ENCODE measurements at regions not wholly inside any gene's neighbourhood (a gene's known extent, or its start where the extent isn't known, plus 50 kb on each side); places are given as distances from the start of the nearest gene placed in this dataset.

GRCh38 chr7:41792120-41792519 lies 89.2 kb upstream of the INHBA start:
- no peak overlapping the region for H3K27ac ChIP-seq (ENCODE audit: low read depth in 1 of 3, low read length in 2 of 3)
- no peaks in the 10 kb centered on the region for H3K9me3 ChIP-seq (ENCODE audit: control insufficient read depth in 2 of 2, insufficient read depth in 1 of 2, low read depth in 1 of 2, low read length in 1 of 2)
- no peak for FAIRE-seq
- DNase-seq = no peak
- no peaks in the 10 kb centered on the region for H3K27me3 ChIP-seq (ENCODE audit: control insufficient read depth in 3 of 3, insufficient read depth in 3 of 3, low read length in 3 of 3)
- no peaks in the 10 kb centered on the region for H3K36me3 ChIP-seq (ENCODE audit: control insufficient read depth in 3 of 3, insufficient read depth in 2 of 3, low read depth in 1 of 3, low read length in 3 of 3)
- no peaks in the 10 kb centered on the region for H3K4me1 ChIP-seq (ENCODE audit: control insufficient read depth in 3 of 3, insufficient read depth in 2 of 3, low read depth in 1 of 3, low read length in 2 of 3)
- 95 to 96% (median 96%) methylated on average over 5 of the region's 5 CpGs for WGBS, 3 donors
- no peak overlapping the region for H3K4me3 ChIP-seq (ENCODE audit: low read depth in 1 of 3, low read length in 3 of 3)

GRCh38 chr7:41788556-41788955 lies 85.7 kb upstream of the INHBA start:
- H3K36me3 ChIP-seq (ENCODE audit: control insufficient read depth in 3 of 3, insufficient read depth in 2 of 3, low read depth in 1 of 3, low read length in 3 of 3) = no peaks in the 10 kb centered on the region
- no peak for FAIRE-seq
- 81 to 92% (median 81%) methylated on average over 3 of the region's 3 CpGs for WGBS, 3 donors

GRCh38 chr7:41787651-41788350 lies 84.9 kb upstream of the INHBA start:
- DNase-seq (no peak), FAIRE-seq (no peak)
- Histone ChIP-seq H3K36me3 (ENCODE audit: control insufficient read depth in 3 of 3, insufficient read depth in 2 of 3, low read depth in 1 of 3, low read length in 3 of 3) (no peaks in the 10 kb centered on the region), H3K4me3 (ENCODE audit: low read depth in 1 of 3, low read length in 3 of 3) (no peak overlapping the region), H3K27me3 (ENCODE audit: control insufficient read depth in 3 of 3, insufficient read depth in 3 of 3, low read length in 3 of 3) (no peaks in the 10 kb centered on the region), H3K27ac (ENCODE audit: low read depth in 1 of 3, low read length in 2 of 3) (no peak overlapping the region), H3K9me3 (ENCODE audit: control insufficient read depth in 2 of 2, insufficient read depth in 1 of 2, low read depth in 1 of 2, low read length in 1 of 2) (no peaks in the 10 kb centered on the region), H3K4me1 (ENCODE audit: control insufficient read depth in 3 of 3, insufficient read depth in 2 of 3, low read depth in 1 of 3, low read length in 2 of 3) (no peaks in the 10 kb centered on the region)
- WGBS, 3 donors = 50 to 55% (median 53%) methylated on average over 2 of the region's 2 CpGs

More at GRCh38 chr7:41788556-41788955, 85.7 kb upstream of the INHBA start:
- no peak for DNase-seq
- Histone ChIP-seq H3K27ac (ENCODE audit: low read depth in 1 of 3, low read length in 2 of 3) (no peak overlapping the region), H3K9me3 (ENCODE audit: control insufficient read depth in 2 of 2, insufficient read depth in 1 of 2, low read depth in 1 of 2, low read length in 1 of 2) (no peaks in the 10 kb centered on the region), H3K27me3 (ENCODE audit: control insufficient read depth in 3 of 3, insufficient read depth in 3 of 3, low read length in 3 of 3) (no peaks in the 10 kb centered on the region), H3K4me1 (ENCODE audit: control insufficient read depth in 3 of 3, insufficient read depth in 2 of 3, low read depth in 1 of 3, low read length in 2 of 3) (no peaks in the 10 kb centered on the region), H3K4me3 (ENCODE audit: low read depth in 1 of 3, low read length in 3 of 3) (no peak overlapping the region)

- Histone ChIP-seq H3K4me3 (ENCODE audit: low read depth in 1 of 3, low read length in 3 of 3) (no peak overlapping the region), H3K9me3 (ENCODE audit: control insufficient read depth in 2 of 2, insufficient read depth in 1 of 2, low read depth in 1 of 2, low read length in 1 of 2) (no peaks in the 10 kb centered on the region), H3K4me1 (ENCODE audit: control insufficient read depth in 3 of 3, insufficient read depth in 2 of 3, low read depth in 1 of 3, low read length in 2 of 3) (no peaks in the 10 kb centered on the region), H3K36me3 (ENCODE audit: control insufficient read depth in 3 of 3, insufficient read depth in 2 of 3, low read depth in 1 of 3, low read length in 3 of 3) (no peaks in the 10 kb centered on the region), H3K27ac (ENCODE audit: low read depth in 1 of 3, low read length in 2 of 3) (no peak overlapping the region), H3K27me3 (ENCODE audit: control insufficient read depth in 3 of 3, insufficient read depth in 3 of 3, low read length in 3 of 3) (no peaks in the 10 kb centered on the region)
- WGBS, 3 donors = 78 to 86% (median 82%) methylated on average over 5 of the region's 5 CpGs
- DNase-seq (no peak), FAIRE-seq (no peak)
These were observed 84.1 kb upstream of the INHBA start for GRCh38 chr7:41786944-41787343.

- WGBS, 3 donors = 74 to 81% (median 77%) methylated on average over 2 of the region's 2 CpGs
- no peaks in the 10 kb centered on the region for H3K4me1 ChIP-seq (ENCODE audit: control insufficient read depth in 3 of 3, insufficient read depth in 2 of 3, low read depth in 1 of 3, low read length in 2 of 3)
- no peaks in the 10 kb centered on the region for H3K27me3 ChIP-seq (ENCODE audit: control insufficient read depth in 3 of 3, insufficient read depth in 3 of 3, low read length in 3 of 3)
- FAIRE-seq (no peak), DNase-seq (no peak)
- H3K9me3 ChIP-seq (ENCODE audit: control insufficient read depth in 2 of 2, insufficient read depth in 1 of 2, low read depth in 1 of 2, low read length in 1 of 2) = no peaks in the 10 kb centered on the region
- H3K4me3 ChIP-seq (ENCODE audit: low read depth in 1 of 3, low read length in 3 of 3) = no peak overlapping the region
- H3K27ac ChIP-seq (ENCODE audit: low read depth in 1 of 3, low read length in 2 of 3) = no peak overlapping the region
- no peaks in the 10 kb centered on the region for H3K36me3 ChIP-seq (ENCODE audit: control insufficient read depth in 3 of 3, insufficient read depth in 2 of 3, low read depth in 1 of 3, low read length in 3 of 3)
These were observed 83.5 kb upstream of the INHBA start for GRCh38 chr7:41786404-41786803.

GRCh38 chr7:41785840-41786239 lies 83.0 kb upstream of the INHBA start:
- Histone ChIP-seq H3K9me3 (ENCODE audit: control insufficient read depth in 2 of 2, insufficient read depth in 1 of 2, low read depth in 1 of 2, low read length in 1 of 2) (no peaks in the 10 kb centered on the region), H3K4me3 (ENCODE audit: low read depth in 1 of 3, low read length in 3 of 3) (no peak overlapping the region), H3K36me3 (ENCODE audit: control insufficient read depth in 3 of 3, insufficient read depth in 2 of 3, low read depth in 1 of 3, low read length in 3 of 3) (no peaks in the 10 kb centered on the region), H3K27ac (ENCODE audit: low read depth in 1 of 3, low read length in 2 of 3) (no peak overlapping the region), H3K27me3 (ENCODE audit: control insufficient read depth in 3 of 3, insufficient read depth in 3 of 3, low read length in 3 of 3) (no peaks in the 10 kb centered on the region), H3K4me1 (ENCODE audit: control insufficient read depth in 3 of 3, insufficient read depth in 2 of 3, low read depth in 1 of 3, low read length in 2 of 3) (no peaks in the 10 kb centered on the region)
- 75 to 79% (median 76%) methylated on average over 5 of the region's 5 CpGs for WGBS, 3 donors
- FAIRE-seq = no peak
- no peak for DNase-seq

GRCh38 chr7:41785265-41785664 lies 82.4 kb upstream of the INHBA start:
- DNase-seq = no peak
- no peak overlapping the region for H3K27ac ChIP-seq (ENCODE audit: low read depth in 1 of 3, low read length in 2 of 3)
- H3K36me3 ChIP-seq (ENCODE audit: control insufficient read depth in 3 of 3, insufficient read depth in 2 of 3, low read depth in 1 of 3, low read length in 3 of 3) = no peaks in the 10 kb centered on the region
- FAIRE-seq = no peak
- H3K9me3 ChIP-seq (ENCODE audit: control insufficient read depth in 2 of 2, insufficient read depth in 1 of 2, low read depth in 1 of 2, low read length in 1 of 2) = no peaks in the 10 kb centered on the region
- H3K4me1 ChIP-seq (ENCODE audit: control insufficient read depth in 3 of 3, insufficient read depth in 2 of 3, low read depth in 1 of 3, low read length in 2 of 3) = no peaks in the 10 kb centered on the region
- H3K4me3 ChIP-seq (ENCODE audit: low read depth in 1 of 3, low read length in 3 of 3) = no peak overlapping the region
- no peaks in the 10 kb centered on the region for H3K27me3 ChIP-seq (ENCODE audit: control insufficient read depth in 3 of 3, insufficient read depth in 3 of 3, low read length in 3 of 3)

- Histone ChIP-seq H3K9me3 (ENCODE audit: control insufficient read depth in 2 of 2, insufficient read depth in 1 of 2, low read depth in 1 of 2, low read length in 1 of 2) (no peaks in the 10 kb centered on the region), H3K27ac (ENCODE audit: low read depth in 1 of 3, low read length in 2 of 3) (no peak overlapping the region), H3K36me3 (ENCODE audit: control insufficient read depth in 3 of 3, insufficient read depth in 2 of 3, low read depth in 1 of 3, low read length in 3 of 3) (no peaks in the 10 kb centered on the region), H3K4me3 (ENCODE audit: low read depth in 1 of 3, low read length in 3 of 3) (no peak overlapping the region), H3K27me3 (ENCODE audit: control insufficient read depth in 3 of 3, insufficient read depth in 3 of 3, low read length in 3 of 3) (no peaks in the 10 kb centered on the region), H3K4me1 (ENCODE audit: control insufficient read depth in 3 of 3, insufficient read depth in 2 of 3, low read depth in 1 of 3, low read length in 2 of 3) (no peaks in the 10 kb centered on the region)
- DNase-seq (no peak), FAIRE-seq (no peak)
- 55 to 76% (median 57%) methylated on average over 2 of the region's 2 CpGs for WGBS, 3 donors
These were observed 77.0 kb upstream of the INHBA start for GRCh38 chr7:41779918-41780317.

GRCh38 chr7:41777894-41778596 lies 75.2 kb upstream of the INHBA start:
- Histone ChIP-seq H3K27ac (ENCODE audit: low read depth in 1 of 3, low read length in 2 of 3) (no peak overlapping the region), H3K4me3 (ENCODE audit: low read depth in 1 of 3, low read length in 3 of 3) (no peak overlapping the region), H3K9me3 (ENCODE audit: control insufficient read depth in 2 of 2, insufficient read depth in 1 of 2, low read depth in 1 of 2, low read length in 1 of 2) (no peaks in the 10 kb centered on the region), H3K36me3 (ENCODE audit: control insufficient read depth in 3 of 3, insufficient read depth in 2 of 3, low read depth in 1 of 3, low read length in 3 of 3) (no peaks in the 10 kb centered on the region), H3K27me3 (ENCODE audit: control insufficient read depth in 3 of 3, insufficient read depth in 3 of 3, low read length in 3 of 3) (no peaks in the 10 kb centered on the region), H3K4me1 (ENCODE audit: control insufficient read depth in 3 of 3, insufficient read depth in 2 of 3, low read depth in 1 of 3, low read length in 2 of 3) (no peaks in the 10 kb centered on the region)
- DNase-seq = no peak
- 57 to 75% (median 60%) methylated on average over 5 of the region's 5 CpGs for WGBS, 3 donors
- no peak for FAIRE-seq

All from small intestine (tissue), 7 donors.